Stimulated activated CD4-positive, alpha-beta T cell treated with anti-CD3 and anti-CD28 coated beads, Interleukin-4, amount 100 ng/mL, for 48 hours (primary cell): ENCODE measurements at regions not wholly inside any gene's neighbourhood (a gene's known extent, or its start where the extent isn't known, plus 50 kb on each side); places are given as distances from the start of the nearest gene placed in this dataset.
"Not testable (repeated sequence)": the region's sequence is repeated elsewhere in the genome, so short reads cannot be mapped to it uniquely, and the experiment has no call there.

Source experiments
- DNase-seq, 2 donors: peaks; one replicate each; pipeline ENCODE4 v3.0.0-alpha.2; 2020; ENCODE audit warnings: low read depth in 2 of 2

DNA sequence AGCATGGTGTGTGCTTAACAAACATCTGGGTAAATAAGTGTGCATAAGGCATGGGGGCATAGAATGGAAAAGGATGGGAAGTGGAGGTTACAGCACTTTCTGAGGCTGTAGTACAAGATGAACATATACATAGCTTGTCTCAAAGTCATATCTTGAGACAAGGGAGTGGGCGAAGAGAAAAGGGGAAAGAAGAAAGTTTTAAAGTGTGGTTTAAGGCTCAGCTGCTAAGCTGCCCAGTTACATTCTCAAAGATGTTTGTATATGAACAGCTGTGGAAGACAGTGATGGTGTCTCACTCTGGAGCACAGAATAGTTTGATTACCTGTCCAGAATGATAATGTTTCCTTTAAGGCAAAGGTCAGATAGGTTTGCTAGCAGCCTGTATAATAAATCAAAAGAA lies 61.9 kb upstream of the LANCL2 start:
- DNase-seq = no peak

DNA sequence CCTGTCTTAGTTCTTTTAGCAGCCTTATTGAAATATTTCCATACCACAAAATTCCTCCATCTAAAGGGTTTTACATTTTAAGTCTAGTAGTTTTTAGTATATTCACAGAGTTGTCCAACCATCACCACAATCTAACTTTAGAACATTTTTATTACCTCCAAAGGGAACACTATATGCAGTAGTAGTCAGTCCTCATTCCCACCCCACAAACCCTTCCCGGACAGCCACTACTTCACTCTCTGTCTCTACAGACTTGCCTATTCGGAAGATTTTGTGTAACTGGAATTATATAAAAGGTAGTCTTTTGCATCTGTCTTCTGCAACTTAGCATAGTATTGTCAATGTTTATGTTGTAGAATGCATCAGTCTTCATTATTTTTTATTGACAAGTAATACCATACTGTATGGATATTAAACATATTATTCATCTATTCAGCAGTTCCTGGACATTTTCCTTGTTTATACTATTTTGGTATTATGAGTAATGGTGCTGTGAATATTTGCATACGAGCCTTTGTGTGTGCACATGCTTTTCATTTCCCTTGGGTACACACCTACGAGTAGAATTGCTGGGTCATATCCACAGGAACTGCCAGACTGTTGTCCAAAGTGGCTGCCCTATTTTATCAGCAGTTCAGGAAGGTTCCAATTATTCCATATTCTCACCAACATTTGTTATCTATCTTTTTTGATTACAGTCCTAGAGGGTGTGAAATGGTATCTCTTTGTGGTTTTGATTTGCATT lies 60.9 kb upstream of the LANCL2 start:
- DNase-seq = no peak

- DNase-seq = no peak
Observed at GRCh38 chr7:55305135-55305534, 60.0 kb upstream of the LANCL2 start.

DNA sequence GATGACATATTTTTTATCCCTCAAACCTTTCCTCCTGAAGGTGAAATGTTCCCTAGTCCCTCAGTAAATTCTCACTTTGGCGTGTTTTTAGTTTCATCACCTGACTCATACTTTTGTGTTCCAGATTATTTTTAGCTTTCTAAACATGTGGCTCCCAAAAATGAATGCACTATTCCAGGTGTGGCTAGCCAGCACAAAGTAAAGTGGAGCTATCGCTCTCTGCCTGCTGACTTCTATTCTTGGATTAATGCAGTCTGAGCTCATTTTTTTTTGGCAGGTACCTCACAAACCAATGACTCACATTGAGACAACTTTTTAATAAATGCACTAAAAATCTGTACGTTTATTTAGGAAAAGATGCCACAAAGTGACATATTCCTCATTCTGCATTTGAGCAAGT lies 58.8 kb upstream of the LANCL2 start:
- DNase-seq = no peak

DNA sequence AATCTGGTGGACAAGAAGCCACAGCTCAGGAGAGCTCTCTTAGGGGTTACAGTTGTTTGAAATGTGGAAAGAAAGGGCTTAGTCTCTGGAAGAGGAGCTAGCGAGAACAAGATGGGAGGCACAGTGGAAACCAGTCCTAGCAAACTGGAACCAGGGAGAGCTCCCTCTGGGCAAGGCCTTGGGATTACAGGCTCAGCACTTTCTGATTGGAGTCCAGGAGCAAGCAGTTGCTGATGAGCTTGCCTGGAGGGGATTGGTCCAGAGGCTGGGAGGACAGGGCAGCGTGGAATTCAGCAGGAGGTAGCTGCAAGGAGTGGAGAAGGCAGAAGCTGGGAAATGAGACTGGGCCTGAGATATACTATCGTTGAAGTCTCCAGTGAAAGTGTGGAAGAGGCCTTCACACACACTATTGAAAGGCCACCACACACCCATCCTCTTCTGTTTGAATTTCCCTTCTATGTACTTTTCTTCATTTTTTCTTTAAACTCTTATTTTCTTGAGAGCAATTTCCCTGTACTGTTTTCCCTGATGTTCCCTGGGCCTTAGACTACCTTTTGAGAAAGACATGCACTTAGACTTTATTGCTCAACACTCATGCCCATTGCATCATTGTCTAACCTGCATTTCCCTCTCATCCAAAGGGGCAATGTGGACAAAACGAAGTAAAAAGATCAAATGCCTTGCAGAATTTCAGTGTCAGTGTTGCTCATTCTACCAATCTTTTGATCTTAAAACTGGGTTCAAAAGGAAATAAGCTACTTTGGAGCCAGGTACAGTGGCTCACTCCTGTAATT lies 57.8 kb upstream of the LANCL2 start:
- DNase-seq = no peak

DNA sequence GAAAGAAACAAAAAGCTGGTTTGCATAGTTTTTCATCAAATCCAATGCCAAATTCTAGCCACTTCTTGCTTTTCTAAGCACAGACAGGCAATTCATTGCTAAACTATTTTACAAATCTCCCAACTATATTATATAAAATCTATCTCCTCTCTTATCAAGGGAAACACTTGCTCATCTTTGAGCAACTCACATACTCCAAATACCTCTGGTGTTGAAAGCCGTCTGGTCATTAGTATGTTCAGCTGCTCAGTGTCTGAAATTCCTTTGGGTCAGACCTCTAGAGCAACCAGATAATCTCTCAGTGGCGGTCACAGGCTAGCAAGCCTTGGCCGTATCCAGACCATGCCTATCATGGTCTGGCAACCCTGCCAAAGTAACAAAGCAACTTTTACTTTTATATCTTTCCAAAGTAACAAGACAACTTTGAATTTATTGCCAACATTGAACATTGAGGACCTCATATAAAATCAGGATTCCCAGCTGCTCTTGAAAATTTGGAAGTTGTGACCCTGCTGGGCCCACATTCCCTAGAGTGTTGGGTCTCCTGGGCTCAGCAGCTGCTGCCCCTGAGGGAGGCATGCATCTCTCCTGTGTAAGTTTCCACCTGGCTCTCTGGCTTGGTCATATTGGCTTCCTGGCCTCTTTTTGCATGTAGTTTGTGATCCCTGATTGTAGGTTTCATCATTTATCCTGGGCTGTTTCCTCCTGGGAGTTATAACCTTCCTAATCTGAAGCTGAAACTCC lies 56.8 kb upstream of the LANCL2 start:
- DNase-seq = no peak

- peak; percentile 52 to 72 for DNase-seq
Observed at GRCh38 chr7:55309040-55309991, 55.8 kb upstream of the LANCL2 start.

DNA sequence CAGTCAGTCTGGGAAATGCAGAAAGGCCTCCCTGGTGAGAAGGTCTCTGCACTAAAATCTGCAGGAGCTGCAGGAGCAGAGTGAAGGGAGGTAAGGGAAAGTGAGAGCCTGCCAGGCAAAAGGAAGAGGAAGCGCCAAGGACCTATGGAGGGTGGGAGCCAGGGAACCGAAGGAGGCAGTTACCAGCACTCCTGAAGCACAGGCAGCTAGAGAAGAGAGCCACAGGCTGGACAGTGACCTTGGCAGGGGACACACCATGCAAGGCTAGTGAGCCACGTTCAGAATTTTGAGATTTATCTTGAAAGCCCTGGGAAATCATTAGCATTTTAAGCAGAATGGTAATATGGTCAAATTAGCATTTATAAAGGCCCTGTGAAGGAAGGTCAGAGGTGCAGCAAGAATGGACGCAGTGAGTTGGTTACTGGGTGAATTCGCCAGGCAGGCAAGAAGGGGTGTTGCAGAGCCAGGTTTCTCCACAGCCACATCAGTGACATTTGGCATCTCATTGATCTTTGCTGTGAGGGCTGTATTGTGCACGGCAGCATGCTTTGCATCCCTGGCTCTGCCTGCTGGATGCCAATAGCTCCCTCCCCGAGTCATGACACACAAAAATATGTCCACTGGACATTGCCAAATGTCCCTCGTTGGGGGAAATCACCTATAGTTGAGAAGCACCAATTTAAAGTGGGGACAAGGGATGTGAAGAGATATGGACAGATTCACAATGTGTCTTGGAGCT lies 54.7 kb upstream of the LANCL2 start:
- DNase-seq = no peak

DNA sequence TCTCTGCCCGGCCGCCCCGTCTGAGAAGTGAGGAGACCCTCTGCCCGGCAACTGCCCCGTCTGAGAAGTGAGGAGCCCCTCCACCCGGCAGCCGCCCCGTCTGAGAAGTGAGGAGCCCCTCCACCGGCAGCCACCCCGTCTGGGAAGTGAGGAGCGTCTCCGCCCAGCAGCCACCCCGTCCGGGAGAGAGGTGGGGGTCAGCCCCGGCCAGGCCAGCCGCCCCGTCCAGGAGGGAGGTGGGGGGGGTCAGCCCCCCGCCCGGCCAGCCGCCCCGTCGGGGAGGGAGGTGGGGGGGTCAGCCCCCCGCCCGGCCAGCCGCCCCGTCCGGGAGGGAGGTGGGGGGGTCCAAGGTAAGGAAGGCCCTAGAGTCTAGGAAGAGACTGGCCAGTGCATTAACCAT lies 53.2 kb upstream of the LANCL2 start:
- not testable (repeated sequence) for DNase-seq

- not testable (repeated sequence) for DNase-seq
Observed at GRCh38 chr7:55313671-55314070, 51.5 kb upstream of the LANCL2 start.

DNA sequence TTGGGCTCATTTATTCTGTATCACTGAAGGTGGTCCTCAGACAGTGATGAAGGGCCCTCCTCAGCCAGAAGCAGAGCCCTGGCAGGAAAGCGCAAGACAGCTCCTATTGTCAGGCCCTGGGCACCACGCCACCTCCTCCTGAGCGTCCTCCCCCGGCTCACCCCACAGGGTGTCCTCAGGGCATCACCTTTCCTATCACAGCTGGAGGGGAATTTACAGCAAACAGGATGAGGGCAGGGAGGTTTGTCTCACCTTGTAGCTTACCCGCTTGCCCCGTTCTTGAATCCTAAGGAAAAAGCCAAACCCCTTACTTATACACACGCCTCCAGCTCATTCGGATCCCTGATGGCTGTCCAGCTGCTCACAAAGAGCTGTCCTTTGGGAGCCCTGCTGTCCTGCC lies 50.2 kb upstream of the LANCL2 start:
- DNase-seq = no peak
